SHP77 (cell line): ENCODE measurements at regions not wholly inside any gene's neighbourhood (a gene's known extent, or its start where the extent isn't known, plus 50 kb on each side); places are given as distances from the start of the nearest gene placed in this dataset.

Experiments used
- DNase-seq, 2 experiments: peaks; one replicate each; lab custom pipeline; 2025; lab: John Stamatoyannopoulos, UW

- DNase-seq, result no peak
Observed at GRCh38 chr12:118467641-118468305, 91.4 kb downstream of the SUDS3 start.

GRCh38 chr12:118472940-118473339, 96.6 kb downstream of the SUDS3 start:
- DNase-seq, result no peak

- DNase-seq, result no peak
Observed at GRCh38 chr12:118480235-118480634, 103.9 kb downstream of the SUDS3 start.

DNA sequence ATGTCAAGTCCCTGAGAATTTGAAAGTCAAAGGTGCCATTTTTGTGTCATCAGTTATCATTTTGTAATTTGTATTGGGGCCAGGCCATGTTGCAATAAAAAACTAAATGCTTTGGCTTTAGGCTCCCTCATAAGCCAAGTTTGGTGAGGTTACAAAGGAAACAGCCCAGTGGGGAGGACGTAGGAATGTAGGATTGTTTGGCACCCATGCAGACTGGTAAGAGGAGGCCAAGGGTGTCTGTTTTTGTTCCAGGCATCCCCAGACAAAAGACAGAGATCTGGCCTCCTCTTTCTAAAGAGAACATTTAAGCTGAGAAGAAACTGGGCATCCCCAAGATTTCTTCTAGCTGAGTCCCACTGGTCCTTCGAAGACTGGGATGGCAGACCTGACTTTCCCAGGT, 111.7 kb downstream of the SUDS3 start:
- DNase-seq, result no peak

- DNase-seq, result no peak
Observed at GRCh38 chr12:118493962-118494361, 117.6 kb downstream of the SUDS3 start.

GRCh38 chr12:118494776-118495175, 118.4 kb downstream of the SUDS3 start:
- DNase-seq, result no peak

GRCh38 chr12:118495296-118495695, 118.9 kb downstream of the SUDS3 start:
- no peak for DNase-seq

DNA sequence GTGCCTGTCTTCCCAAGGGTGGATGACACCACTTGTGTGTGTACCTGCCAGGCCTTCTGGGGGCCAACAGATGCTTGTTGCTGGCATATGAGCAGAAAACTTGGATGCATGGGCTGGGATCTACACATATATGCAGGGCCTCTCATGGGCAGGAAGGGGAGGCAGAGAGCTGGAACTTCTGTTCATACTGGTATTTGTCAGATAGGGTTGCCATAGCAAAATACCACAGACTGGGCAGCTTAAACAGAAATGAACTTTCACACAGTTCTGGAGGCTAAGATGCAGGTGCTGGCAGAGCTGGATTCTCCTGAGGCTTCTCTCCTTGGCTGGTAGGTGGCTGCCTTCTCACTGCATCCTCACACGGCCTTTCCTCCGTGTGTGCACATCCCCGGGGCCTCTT, 121.8 kb downstream of the SUDS3 start:
- DNase-seq, result no peak

- DNase-seq, result no peak
Observed at GRCh38 chr12:118500299-118500698, 123.9 kb downstream of the SUDS3 start.

DNA sequence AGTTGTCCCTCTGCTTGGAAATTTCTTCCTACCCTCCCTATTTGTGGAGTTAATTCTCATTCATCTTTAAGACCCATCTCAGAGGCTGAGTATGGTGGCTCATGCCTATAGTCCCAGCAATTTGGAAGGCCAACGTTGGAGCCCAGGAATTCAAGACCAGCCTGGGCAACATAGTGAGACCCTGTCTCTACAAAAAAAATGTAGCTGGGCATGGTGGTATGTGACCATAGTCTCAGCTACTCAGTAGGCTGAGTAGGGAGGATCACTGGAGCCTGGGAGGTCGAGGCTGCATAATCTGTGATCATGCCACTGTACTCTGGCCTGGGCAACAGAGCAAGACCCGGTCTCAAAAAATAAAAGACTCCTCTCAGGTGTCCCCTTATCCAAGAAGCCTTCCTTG, 125.1 kb downstream of the SUDS3 start:
- DNase-seq, result no peak

- DNase-seq, result no peak
Observed at GRCh38 chr12:118503476-118503875, 127.1 kb downstream of the SUDS3 start.

DNA sequence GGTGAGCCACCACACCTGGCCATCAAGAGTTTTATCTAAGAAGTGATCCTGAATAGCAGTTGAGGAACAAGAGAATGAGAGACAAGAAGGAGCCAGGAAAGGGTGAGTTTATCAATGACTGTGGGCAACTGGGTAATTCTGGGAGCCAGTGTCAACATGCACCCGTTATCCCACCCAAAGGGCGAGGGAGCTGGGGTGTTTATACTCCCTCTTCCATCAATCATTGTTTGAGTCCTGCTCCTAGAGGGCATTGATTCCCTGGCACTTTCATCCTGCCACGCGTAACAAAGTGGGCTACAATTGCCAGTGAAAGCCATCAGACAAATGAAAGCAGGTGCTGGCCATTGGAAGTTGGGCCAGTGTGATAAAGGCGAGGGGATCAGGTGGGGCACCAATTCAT, 136.3 kb downstream of the SUDS3 start:
- DNase-seq, result no peak

GRCh38 chr12:118513611-118514010, 137.3 kb downstream of the SUDS3 start:
- DNase-seq, result no peak

- no peak for DNase-seq
Observed at GRCh38 chr12:118514297-118514696, 137.9 kb downstream of the SUDS3 start.

- no peak for DNase-seq
Observed at GRCh38 chr12:118520214-118521035, 144.1 kb downstream of the SUDS3 start.

GRCh38 chr12:118521036-118521370, 144.6 kb downstream of the SUDS3 start:
- DNase-seq, result no peak

DNA sequence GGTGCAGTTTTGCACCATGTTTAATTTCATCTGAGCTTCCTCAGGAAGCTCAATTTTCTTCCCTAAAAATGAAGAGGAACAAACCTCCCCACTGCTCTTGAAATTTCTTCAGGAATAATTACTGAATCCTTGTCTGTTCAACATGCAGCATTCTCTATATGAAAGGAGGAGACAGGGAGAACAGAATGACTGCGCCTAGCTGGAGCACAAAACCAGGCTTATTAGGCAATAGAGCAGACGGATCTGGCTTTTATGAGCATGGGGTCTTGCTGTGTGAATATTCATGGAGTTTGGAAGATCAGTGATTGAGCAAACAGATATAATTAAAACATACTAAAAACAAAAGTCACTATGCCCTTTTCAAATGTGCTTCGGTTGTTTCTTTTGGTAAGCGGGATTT, 148.1 kb downstream of the SUDS3 start:
- DNase-seq, result no peak

DNA sequence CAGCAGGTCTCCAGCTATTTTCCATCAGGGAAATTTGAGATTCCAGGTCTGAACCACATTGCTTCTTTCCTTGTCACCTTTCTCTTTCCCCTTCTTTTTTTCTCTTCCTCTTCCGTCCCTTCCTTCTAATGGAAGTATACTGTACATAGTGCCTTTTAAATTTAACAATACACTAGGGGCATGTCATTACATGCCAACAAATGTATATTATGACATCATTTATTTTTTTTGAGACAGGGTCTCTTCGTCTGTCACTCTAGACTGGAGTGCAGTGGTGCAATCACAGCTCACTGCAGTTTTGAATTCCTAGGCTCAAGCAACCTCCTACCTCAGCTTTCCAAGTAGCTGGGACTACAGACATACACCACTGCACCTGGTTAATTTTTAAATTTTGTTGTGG, 148.9 kb downstream of the SUDS3 start:
- no peak for DNase-seq

- DNase-seq, result no peak
Observed at GRCh38 chr12:118526255-118527095, 150.1 kb downstream of the SUDS3 start.

DNA sequence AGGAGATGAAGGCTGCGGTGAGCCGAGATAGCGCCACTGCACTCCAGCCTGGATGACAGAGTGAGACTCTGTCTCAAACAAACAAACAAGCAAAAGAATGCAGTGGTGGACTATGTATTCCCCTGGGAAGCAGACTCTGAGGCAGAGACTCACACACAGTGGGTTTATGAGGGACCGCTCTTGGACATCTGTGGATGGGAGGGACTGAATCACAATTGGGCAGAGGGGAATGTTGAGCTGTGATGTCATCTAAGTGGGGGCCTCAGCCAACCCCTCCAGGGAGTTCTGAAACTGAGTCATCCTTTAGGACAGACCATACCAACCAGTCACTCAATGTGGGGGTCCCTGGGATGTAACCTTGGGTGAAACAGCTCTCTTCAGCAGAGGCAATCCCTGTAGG, 151.0 kb downstream of the SUDS3 start:
- DNase-seq, result no peak

DNA sequence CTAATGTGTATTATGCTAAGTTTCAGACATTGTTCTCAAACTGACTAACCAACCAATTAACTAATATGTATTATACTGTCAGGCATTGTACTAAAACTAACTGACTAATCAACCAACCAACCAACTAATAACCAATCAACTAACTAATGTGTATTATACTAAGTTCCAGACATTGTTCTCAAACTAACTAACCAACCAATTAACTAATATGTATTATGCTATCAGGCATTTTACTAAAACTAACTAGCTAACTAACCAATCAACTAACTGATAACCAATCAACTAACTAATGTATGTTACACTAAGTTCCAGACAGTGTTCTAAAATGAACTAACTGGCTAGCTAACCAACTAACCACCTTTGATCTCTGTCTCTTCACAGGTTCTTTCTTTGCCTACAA, 152.3 kb downstream of the SUDS3 start:
- DNase-seq, result no peak

DNA sequence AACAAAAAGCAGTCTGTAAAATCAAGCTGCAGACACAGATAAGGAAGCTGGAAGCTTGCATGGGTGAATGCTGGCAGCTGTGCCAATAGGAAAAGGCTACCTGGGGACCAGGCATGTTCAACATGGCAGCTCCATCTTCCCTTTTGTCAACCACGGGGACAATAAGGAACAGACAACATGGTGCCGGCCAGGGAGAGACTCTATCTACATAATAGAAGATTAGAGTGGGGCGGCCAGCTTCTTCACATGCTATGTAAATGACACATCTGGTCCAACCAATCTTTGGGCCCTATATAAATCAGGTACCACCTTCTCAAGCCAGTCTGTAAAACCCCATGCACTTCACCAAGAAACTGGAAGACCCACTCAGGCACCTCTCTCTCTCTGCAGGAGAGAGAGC, 157.6 kb downstream of the SUDS3 start:
- no peak for DNase-seq
